ENCODE measurements at regions not wholly inside any gene's neighbourhood (a gene's known extent, or its start where the extent isn't known, plus 50 kb on each side); places are given as distances from the start of the nearest gene placed in this dataset.

DNA sequence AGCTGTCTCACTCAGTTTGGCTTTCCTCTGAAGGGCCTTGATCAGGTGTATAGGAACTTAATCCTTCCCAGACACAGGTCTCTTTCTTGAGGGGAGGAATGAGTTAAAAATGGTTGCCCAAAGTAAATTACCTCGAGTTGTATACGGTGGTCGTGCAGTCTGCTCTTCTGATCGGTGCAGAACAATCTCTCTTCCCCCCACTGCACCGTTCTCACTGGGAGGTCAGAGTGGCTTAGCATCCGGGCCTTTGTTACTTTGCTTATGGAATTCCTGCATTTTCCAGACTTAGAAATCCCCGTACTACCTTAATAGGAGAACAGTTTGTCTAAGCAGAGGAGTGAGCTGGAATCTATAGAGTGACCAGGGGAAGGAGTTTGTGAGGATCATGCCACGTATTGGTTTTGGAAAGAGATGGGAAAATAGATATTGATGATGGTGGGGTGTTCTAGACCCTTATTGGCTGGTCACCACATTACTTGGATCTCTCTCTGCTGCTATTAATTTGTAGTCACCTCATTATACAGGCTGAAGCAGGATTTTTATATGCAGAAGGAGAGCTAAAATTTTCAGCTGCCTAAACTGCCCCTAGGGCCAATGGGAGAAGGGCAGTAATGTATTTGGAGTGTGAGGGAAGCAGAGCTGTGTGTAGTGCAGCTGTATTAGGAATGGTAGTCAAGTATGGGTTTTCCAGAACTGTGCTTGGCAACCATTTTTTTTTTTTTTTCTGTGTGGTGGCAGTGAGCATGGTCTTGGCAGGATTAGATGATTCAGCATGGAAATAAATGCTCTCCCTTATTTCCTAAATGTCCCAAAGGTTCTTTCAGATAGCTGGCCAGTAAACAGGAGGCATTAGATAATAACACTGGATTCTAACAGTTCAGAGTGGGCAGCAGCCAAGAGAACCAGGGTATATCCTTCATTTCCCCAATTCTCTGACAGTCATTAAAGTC lies 81.5 kb downstream of the NDUFS5 start:
- DNase-seq (ENCODE audit: low read depth in 2 of 2): no peak

DNA sequence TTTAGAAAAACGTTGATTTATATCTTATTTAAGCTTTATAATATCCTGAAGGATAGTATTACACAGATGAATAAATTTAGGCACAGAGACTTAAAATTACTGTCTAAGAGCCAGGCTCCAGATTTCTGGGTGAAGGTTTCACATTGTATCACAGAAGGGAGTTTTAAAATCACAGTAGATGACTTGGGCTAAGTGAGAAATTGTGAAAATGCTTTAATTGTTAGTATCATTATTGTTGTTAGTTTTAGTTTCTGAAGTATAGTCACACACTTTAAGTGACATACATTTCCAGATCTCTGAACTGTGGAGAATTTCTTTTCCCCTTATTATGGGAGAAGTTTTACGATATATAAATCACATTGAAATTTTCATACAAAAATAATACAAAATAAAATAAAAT lies 83.5 kb downstream of the NDUFS5 start:
- no peak for DNase-seq (ENCODE audit: low read depth in 2 of 2)

DNA sequence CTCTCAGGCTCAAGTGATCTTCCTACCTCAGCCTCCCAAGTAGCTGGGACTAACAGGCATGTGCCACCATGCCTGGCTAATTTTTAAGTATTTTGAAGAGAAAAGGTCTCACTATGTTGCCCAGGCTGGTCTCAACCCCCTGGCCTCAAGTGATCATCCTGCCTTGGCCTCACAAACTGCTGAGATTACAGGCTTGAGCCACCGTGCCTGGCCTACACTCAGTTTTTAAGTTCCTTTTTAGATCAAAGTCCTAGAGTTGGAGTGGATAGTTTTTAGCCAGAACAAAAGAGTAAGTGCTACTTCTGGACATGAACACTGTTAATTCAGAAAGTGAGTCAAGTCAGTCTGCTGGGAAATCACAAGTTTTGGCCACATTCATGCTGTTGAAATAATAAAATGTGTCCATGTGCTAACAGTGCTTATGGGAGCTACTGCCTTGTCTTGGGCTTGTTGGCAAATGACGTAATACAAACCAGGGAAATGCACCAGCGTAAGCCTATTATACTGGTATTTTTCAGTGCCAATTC lies 84.2 kb downstream of the NDUFS5 start:
- DNase-seq (ENCODE audit: low read depth in 2 of 2): no peak

DNA sequence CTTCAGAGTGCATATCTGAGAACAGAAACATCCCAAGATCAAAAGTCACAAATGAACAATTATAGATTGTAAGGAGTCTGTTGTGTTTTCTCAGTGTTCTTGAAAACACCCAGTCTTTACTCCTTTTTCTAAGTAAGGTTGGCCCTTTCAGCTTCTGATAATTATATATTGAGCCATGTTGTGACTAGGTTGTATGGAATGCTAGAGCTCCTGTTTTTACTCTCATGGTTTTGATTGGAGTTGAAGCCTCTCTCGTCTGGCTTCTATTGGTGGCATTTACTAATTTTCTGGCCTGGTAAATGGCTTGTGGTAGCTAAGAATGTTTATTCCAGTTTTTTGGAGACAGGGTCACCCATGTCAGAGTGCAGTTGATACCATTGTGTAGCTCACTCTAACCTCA lies 84.7 kb downstream of the NDUFS5 start:
- DNase-seq (ENCODE audit: low read depth in 2 of 2): no peak

DNA sequence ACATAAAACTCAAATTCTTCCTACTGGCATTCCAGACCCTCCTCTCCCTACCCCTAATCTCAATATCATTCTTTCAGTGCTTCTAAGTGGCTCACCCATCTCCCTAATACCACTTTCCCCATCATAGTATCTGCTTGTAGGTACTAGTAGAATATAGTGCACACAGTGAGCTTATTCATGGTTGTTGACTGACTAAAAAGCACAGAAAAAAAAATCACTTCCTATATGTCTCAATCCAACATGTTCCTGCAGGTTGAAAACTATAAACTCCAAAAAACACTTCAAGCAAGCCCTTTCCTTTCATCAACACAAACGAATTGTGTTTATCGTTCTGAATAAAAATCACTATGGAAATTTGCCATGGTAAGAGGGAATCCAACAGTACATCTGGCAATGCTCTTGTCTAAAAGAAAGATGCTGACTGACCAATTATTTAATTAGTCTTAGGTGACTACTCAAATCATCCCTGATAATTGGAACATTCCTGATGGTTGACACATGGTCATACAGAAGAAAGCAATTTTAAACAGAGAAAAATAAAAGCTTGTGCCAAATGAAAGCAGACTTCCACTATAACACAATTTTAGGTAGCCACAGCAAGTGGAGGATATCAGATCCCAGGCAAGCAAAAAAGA lies 87.1 kb downstream of the NDUFS5 start:
- DNase-seq (ENCODE audit: low read depth in 2 of 2): no peak

DNA sequence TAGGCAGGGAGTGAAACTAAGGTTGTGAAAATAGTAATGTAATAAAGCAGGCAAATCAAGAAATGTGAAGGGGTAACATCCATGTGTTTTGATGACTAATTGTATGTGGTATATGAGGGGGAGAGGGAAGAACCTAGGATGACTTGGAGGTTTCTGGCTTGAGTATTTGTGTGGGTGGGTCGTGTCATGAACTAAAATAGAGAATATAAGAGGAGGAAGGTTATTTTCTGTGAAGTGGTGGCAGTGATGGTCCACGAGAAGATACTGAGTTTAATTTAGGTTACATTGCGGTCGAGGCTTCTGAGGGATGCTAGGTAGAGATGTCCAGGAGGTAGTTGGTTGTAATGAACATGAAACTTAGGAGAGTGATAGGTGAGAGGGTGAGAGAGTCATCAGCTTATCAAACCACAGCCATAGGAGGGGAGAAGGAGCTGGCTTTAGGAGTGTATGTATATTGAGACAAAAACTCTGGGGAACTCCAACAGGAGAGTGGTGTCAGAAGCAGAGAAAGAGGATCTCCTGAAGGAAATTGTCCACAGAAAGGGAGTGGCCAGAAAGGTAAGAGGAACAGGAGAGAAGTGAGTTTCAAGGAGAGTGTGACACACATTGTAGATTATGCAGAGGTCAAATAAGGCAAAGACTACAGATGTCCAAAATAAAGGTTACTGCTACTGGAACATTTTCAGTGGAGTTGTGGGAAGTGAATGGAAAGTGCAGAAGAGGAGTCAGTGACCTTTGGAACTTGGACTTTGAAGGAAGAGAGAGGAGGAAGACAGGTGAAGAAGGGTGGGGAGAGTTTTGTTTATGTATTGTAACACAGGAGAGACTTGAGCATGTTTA lies 89.0 kb upstream of the MACF1 start:
- no peak for DNase-seq (ENCODE audit: low read depth in 2 of 2)

DNA sequence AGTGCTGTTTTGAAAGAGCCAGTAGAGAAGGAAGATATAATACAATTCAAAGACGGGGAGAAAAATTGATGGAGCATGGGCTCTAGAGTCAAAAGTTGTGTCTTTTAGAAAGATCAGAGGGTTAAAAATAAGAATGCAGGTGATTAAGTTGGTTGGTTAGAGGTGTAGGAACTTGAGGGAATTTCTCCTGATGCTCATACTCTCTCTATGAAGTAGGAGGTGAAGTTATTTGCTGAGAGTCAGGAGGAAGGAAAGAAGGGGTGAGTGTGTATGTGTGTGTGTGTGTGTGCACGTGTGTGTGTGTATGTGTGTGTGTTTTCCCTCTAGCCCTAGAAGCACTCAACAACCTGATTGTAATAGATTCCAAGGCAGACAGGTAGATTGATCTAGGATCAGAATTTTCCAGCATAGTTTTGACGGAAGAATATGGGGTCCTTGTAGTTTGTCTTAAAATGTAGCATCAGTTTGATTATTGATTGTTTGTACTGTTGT lies 88.3 kb upstream of the MACF1 start:
- DNase-seq (ENCODE audit: low read depth in 2 of 2): no peak

DNA sequence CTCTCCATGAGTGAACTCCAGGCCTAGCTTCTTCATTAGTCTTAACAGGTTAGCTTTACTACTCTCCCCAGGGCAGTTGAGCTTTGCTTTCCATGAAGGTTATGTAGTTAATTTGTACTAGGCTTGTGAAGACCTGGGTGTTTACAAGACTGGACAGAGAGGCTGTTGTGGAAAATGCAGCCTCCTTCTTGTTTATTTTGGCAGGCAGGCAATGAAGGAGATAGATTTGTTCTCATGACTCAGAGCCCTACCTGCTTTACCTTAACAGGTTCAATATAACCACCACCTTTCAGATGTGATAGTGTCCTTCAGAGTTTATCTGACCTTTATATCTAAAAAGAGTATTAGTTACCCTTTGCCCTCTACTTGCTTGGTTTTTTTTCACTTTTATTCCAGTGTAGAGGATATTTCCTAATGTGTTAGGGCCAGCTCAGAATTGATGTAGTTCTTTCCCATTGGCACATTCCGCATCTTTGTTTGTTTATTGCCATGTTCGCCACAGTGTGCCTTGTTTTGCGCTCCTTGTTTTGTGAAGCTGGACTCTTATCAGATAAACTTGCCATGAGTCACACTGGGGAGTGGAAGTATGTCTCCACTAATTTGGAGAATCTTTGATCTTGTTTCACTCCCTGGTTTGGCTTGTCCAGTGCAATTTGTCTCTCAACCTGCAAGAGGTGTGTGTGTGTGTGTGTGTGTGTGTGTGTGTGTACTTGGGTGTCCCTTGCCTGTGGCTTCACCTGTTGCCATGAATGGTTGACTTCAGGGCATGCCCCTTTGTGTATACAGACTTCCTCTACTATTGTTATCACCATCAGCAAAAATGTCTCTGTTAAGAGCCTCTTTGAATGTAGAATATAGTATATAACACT lies 87.4 kb upstream of the MACF1 start:
- DNase-seq (ENCODE audit: low read depth in 2 of 2): no peak

DNA sequence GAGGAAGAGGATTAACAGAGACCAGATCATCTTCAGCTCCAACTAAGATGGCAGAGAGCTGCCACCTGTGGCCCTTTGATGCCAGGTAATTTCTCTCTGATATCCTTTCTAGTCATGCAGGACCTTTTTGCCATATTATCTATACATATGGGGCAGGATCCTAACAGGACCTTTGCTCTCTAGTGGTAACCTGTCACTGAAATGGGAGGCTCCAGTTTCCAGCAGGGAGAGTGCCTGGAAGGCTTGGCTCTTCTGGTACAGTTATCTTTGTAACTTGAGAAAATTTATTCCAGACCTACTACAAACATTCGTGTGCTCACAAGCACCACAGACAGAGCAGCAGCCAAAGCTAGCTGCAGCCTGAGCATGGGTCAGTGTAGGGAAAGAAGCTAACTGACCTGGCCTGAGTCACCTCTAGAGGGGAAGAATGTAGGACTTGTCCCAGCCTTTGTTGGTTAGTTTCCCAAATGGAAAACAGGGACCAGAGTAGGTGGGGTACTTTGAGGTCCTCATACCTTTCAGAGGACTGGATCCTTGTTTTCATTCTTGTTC lies 86.5 kb upstream of the MACF1 start:
- no peak for DNase-seq (ENCODE audit: low read depth in 2 of 2)

DNA sequence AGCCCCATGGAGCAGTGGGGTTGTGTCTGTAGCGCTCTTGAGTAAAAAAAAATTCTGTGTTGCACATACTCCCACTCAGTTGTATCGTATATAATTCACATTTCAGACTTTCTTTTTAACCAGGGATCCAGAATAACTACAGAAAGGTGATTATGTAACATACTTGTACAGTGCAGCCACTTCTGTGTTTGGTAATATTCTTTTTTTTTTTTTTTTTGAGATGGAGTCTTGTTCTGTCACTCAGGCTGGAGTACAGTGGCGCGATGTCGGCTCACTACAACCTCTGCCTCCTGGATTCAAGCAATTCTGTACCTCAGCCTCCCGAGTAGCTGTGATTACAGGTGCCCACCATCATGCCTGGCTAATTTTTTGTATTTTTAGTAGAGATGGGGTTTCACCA lies 82.4 kb upstream of the MACF1 start:
- no peak for DNase-seq (ENCODE audit: low read depth in 2 of 2)

DNA sequence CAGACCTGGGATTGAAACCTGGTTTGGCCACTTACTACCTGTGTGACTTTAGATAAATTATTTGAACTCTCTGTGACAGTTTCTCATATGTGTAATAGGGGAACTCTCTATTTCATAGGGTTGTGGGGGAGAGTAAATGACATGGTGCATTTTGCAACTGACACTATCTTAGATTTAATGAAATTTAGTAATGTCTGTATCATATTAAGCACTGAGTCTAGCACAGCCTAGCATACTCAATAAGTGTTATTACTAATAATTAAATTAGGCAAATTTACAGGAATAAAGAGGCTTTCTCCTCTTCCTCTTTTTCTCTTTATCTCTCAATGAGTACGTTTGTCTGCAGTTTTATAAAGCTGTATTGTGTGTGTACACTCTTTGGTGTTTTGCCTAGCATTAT lies 80.2 kb upstream of the MACF1 start:
- DNase-seq (ENCODE audit: low read depth in 2 of 2): no peak

DNA sequence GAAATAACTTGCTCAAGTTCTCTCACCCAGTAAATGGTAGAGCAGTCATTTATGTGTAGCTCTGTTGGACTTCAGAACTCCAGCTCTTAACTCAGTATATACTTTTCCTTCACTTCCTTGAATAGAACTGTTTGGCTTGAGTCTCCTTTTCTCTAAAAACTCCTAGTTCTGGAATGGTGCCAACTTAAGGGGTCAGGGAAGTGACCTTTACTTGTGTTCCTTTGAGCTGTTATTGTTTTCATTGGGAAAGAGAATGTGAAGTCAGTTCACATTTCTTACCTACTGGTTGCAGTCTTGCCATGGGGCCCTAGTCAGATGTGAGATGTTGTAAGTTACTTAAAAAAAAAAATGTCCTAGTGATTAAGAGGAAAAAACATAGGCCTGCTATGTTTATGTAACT lies 77.0 kb upstream of the MACF1 start:
- no peak for DNase-seq (ENCODE audit: low read depth in 2 of 2)

DNA sequence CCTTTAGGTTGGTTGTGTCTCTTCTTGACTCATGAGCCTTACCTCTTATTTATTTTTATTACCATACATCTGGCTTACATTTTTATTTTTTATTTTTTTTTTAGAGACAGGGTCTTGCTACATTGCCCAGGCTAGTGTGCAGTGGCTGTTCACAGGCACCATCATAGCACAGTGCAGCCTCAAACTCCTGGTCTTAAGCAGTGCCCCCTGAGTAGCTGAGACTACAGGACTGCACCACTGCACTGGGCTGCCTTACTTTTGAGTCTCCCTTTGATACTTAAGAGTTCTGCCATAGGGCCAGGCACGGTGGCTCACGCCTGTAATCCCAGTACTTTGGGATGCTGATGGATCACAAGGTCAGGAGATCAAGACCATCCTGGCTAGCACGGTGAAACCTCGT lies 76.4 kb upstream of the MACF1 start:
- DNase-seq (ENCODE audit: low read depth in 2 of 2): no peak

DNA sequence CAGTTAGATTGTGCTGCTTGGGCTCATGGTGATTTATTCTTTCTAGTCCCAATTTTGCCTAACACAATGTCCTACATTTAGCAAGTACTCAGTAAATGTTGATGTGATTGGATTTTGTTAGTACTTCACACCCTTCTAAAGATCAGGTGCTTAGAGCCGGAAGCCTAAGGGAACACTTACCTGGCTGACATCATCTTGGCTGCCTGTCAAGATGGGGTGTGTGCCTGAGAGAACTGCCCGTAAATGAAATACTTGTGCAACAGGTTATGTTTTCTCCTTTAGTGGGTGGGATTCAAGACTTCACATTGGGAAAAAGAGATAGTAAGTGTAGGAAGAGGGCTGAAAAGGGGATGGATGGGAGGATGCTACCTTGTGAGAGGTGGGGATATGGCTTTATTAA lies 75.5 kb upstream of the MACF1 start:
- DNase-seq (ENCODE audit: low read depth in 2 of 2): no peak

DNA sequence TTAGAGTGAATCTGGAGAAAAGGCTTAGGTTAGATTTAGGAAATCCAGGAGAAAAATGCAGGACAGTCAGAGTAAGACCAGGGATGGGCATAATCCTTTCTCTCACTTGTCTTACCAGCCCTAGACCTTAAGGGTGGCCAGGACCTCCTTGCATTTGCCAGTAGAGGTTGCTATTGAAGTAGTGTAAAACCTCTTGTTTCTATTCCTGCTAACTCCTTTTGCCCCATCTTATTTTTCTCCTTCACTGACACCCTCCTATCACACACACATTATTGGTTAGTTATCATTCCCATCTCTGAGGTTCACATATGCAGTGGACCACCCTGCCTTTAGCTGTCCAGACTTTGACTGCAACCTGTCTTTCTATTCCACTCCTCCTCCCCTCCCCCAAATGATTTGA lies 75.0 kb upstream of the MACF1 start:
- DNase-seq (ENCODE audit: low read depth in 2 of 2): no peak

DNA sequence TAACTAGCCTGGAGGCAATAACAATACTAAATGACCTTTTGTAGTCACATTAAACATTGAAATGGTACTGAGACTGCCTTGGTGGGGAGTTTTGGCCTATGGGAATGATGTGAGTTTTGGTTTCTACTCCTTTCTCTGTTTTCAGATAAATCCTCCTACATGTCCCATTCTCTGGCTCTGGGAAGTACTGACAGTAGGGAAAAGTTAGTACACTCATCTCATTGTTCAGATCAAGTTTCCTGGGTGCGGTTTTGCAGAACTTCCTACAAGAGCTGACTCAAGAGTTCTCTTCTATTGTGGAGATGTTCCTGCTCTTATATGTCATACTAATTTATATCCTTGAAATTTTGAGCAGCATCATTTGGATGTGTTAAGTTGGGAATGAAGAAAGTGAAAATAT lies 74.2 kb upstream of the MACF1 start:
- DNase-seq (ENCODE audit: low read depth in 2 of 2): no peak

DNA sequence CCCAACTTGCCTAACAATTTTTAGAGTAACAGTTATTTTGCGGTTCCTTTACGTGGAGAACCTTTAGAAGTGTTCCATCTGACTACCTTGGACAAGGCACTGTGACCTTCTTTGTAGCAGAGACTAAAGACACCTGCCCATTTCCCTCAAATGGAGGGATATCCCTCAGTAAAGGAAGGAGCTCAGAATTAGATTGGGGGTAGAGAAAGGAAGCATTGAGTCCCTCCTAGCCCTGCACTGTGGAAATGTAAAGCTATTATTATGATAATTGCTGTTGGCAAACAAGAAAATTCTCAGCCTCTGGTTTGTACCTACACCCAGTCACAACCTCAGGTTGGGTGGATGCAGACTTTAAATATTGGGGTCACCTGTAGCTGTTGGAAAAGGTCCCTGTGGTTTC lies 72.6 kb upstream of the MACF1 start:
- DNase-seq (ENCODE audit: low read depth in 2 of 2): no peak

DNA sequence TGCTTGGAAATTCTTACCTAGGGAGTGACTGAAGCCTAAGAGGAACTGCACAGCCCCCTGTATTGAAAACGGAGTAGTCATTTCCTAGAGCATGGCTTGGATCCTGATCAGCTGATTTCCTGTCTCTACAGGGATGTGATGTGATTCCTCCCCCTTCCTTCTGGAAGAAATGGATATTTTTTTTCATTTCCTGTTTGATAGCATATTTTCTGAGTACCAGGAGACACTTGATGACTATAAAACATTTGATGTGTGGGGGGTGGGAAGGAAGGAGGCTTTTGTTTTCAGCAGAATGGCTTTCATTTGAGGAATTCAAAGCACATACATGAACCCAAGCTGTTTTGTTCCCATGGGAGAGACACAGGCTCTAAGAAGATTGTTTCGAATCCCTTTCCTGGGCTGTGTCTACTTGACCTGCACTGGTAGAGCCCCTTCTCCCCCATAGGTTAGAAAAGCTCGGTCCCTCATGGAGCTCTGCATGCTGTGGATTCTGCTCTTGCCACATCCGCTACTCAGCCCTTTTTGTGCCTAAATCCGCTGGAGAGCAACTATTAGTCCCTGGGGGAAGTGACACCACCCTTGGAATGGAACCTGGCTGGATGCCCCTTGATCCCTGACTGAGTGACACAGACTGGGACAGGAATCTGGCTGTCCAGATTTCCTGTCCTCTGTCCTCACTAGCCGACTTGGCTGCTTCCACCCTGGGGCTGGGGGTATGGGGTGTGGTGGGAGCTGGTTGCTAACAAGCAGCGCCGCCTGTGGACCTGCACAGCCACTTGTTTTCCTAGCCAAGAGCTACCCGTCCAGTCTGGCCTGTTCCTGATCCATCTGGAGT lies 71.8 kb upstream of the MACF1 start:
- no peak for DNase-seq (ENCODE audit: low read depth in 2 of 2)

DNA sequence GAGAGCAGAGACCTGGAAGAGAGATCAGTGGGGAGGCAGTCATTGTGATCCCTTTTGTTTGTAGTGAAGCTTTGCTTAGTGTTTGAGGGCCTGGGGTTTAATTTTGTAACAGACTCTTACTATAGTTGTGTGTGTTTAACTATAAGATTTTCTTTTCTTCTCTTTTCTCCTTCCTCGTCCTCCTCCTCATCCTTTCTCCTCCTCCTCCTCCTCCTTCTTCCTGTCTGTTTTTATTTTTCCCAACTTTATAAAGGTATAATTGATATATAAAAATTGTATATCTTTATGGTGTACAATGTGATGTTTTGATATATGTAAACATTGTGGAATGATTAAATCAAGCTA lies 71.2 kb upstream of the MACF1 start:
- DNase-seq (ENCODE audit: low read depth in 2 of 2): no peak

DNA sequence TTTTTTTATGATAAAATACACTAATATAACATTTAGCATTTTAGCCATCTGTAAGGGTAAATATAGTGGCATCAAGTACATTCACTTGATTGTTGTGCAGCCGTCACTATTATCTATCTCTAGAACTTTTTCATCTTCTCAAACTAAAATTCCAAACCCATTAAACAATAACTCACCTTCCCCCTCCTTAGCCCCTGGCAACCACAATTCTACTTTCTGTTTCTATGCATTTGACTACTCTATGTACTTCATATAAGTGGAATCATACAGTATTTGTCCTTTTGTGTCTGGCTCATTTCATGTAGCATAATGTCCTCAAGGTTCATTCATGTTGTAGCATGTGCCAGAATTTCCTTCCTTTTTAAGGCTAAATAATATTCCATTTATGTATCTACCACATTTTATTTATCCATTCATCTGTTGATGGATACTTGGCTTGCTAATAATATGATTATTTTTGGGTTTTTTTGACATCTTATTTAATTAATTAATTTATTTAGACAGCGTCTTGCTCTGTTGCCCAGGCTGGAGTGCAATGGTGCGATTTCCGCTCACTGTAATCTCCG lies 69.6 kb upstream of the MACF1 start:
- no peak for DNase-seq (ENCODE audit: low read depth in 2 of 2)
